Gastroesophageal sphincter (tissue), 3 donors: ENCODE measurements at regions not wholly inside any gene's neighbourhood (a gene's known extent, or its start where the extent isn't known, plus 50 kb on each side); places are given as distances from the start of the nearest gene placed in this dataset.

Experiments used
- CTCF ChIP-seq, 4 experiments: fragments of 200-600 bp in 2 of 4; fragments of 450-650 bp in 2 of 4; sonication (generic) in 1 of 4; IDR thresholded peaks; one replicate each; pipeline ENCODE4 v1.5.1; 2017 to 2019; ENCODE audit warnings: antibody characterized with exemption in 4 of 4, mild to moderate bottlenecking in 2 of 4, moderate library complexity in 2 of 4
- POLR2A ChIP-seq, 2 donors: fragments of 450-650 bp; IDR thresholded peaks; one replicate each; pipeline ENCODE4 v1.6.1; 2017; ENCODE audit warnings: antibody characterized with exemption in 2 of 2, mild to moderate bottlenecking in 2 of 2, moderate library complexity in 1 of 2

- TF ChIP-seq CTCF (IDR thresholded peaks at IDR 0.05) (no peak), POLR2A (IDR thresholded peaks at IDR 0.05) (no peak)
Measured at GRCh38 chr5:106648401-106648800, 1022.3 kb downstream of the EFNA5 start.
